ENCODE measurements at regions not wholly inside any gene's neighbourhood (a gene's known extent, or its start where the extent isn't known, plus 50 kb on each side); places are given as distances from the start of the nearest gene placed in this dataset.

DNA sequence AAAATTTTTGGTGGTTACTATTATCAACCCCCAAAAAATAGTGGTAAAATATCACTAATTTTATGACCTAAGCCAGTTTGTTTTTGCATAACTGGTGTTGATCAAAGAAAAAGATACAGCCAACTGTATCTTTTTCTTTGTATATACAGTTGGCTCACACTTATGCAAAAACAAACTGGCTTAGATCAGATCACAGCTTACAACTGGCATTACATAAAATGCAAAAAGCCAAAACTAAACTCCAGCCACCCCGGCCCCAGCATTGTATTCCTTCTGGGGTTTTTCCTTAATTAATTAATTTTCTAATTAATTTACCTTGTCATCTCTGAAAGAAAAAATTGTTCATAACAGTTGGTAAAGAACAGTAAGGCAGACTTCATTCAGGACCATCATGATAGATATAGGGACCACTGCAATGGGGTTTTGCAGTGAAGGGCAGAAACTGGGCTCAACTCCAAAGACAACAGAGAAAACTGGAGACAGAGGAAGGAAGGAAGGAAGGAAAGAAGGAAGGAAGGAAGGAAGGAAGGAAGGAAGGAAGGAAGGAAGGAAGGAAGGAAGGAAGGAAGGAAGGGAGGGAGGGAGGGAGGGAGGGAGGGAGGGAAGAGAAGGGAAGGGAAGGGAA lies 202.1 kb downstream of the HNRNPD start:
- H3K23ac ChIP-seq (ENCODE audit: insufficient read length) = no peak overlapping the region
- no peaks in the 10 kb centered on the region for H3K36me3 ChIP-seq (ENCODE audit: control insufficient read depth in 2 of 4, insufficient read depth in 4 of 4, low read length in 3 of 4)
- no peak for DNase-seq (ENCODE audit: low read depth in 1 of 2, low spot score in 2 of 2)
- H2BK120ac ChIP-seq (replicated peaks; ENCODE audit: low read depth, low read length) = no peak overlapping the region
- H2BK15ac ChIP-seq (ENCODE audit: low read length) = no peak overlapping the region
- H2BK5ac ChIP-seq (ENCODE audit: low read depth, low read length) = no peak overlapping the region
- no peak for FAIRE-seq
- H3K23me2 ChIP-seq (ENCODE audit: low read depth, low read length) = no peaks in the 10 kb centered on the region; the same call in 1 of the 2 replicates
- H3K4me2 ChIP-seq (ENCODE audit: insufficient read depth in 1 of 2, low read depth in 2 of 2, low read length in 2 of 2) = no peak overlapping the region
- TF ChIP-seq SP4 (IDR thresholded peaks at IDR 0.05; ENCODE audit: low read length) = no peak
- no peak for TF ChIP-seq CTBP2 (IDR thresholded peaks at IDR 0.05; ENCODE audit: borderline replicate concordance, insufficient read depth, insufficient read length, low read length)
- no peak for TF ChIP-seq NANOG (IDR thresholded peaks at IDR 0.05; ENCODE audit: insufficient read depth, low read depth, low read length, poor library complexity, severe bottlenecking)
- no peak for TF ChIP-seq HDAC6 (IDR thresholded peaks at IDR 0.05; ENCODE audit: low read depth, low read length)
- no peak for TF ChIP-seq TEAD4 (IDR thresholded peaks at IDR 0.05; ENCODE audit: low read depth, low read length)
- no peak for TF ChIP-seq POLR2A (IDR thresholded peaks at IDR 0.05; ENCODE audit: control extremely low read depth in 1 of 2, low read depth in 2 of 2, low read length in 2 of 2)
- H3K18ac ChIP-seq (ENCODE audit: extremely low read depth, low read length) = no peak overlapping the region
- H3K4ac ChIP-seq (replicated peaks; ENCODE audit: insufficient read length, low read depth, low read length) = no peak overlapping the region
- no peak overlapping the region for H3K9ac ChIP-seq (replicated peaks in 1 of 4; ENCODE audit: extremely low read depth in 1 of 4, low read depth in 3 of 4, low read length in 3 of 4)
- no peaks in the 10 kb centered on the region for H3K4me1 ChIP-seq (replicated peaks in 1 of 4; ENCODE audit: control insufficient read depth in 3 of 4, insufficient read depth in 4 of 4, low read length in 3 of 4)
- ChIA-PET POLR2A (ENCODE audit: partially characterized antibody) (no interaction called here), CTCF (ENCODE audit: partially characterized antibody) (no interaction called here)
- no peak overlapping the region for H2BK12ac ChIP-seq (ENCODE audit: low read depth, low read length)
- no peak overlapping the region for H4K8ac ChIP-seq (ENCODE audit: extremely low read depth, insufficient read depth, low read length)
- no peaks in the 10 kb centered on the region for H4K20me1 ChIP-seq (replicated peaks in 1 of 2; ENCODE audit: control insufficient read depth in 1 of 2, insufficient read depth in 2 of 2, low read length in 2 of 2)
- H4K91ac ChIP-seq (replicated peaks; ENCODE audit: insufficient read length, low read length) = no peak overlapping the region
- no peak overlapping the region for H2AFZ ChIP-seq (ENCODE audit: low read length)
- H3K27me3 ChIP-seq (replicated peaks in 1 of 4; ENCODE audit: control insufficient read depth in 3 of 4, extremely low read depth in 1 of 4, insufficient read depth in 3 of 4, low read length in 3 of 4) = no peaks in the 10 kb centered on the region
- no peak overlapping the region for H3K4me3 ChIP-seq (ENCODE audit: extremely low read depth in 1 of 4, insufficient read depth in 2 of 4, low read depth in 3 of 4, low read length in 4 of 4)
- no peak overlapping the region for H3K56ac ChIP-seq (replicated peaks; ENCODE audit: insufficient read length, low read depth, low read length)
- no peaks in the 10 kb centered on the region for H3K79me1 ChIP-seq (ENCODE audit: low read depth, low read length)
- H3K79me2 ChIP-seq (ENCODE audit: control insufficient read depth in 1 of 2, insufficient read depth in 2 of 2, low read length in 2 of 2) = no peaks in the 10 kb centered on the region
- no peak overlapping the region for H3K27ac ChIP-seq (ENCODE audit: low read depth, low read length)
- no peak overlapping the region for H2AK5ac ChIP-seq (ENCODE audit: low read depth, low read length)
- 88% methylated on average over 1 of the region's 1 CpG; no CpG with 5 or more reads in 1 of the 2 experiments for WGBS, 2 experiments (ENCODE audit: extremely low coverage in 1 of 2, insufficient coverage in 1 of 2, insufficient read length in 1 of 2, insufficient replicate concordance in 2 of 2, low coverage in 1 of 2, low lambda C conversion rate in 2 of 2, missing lambda C conversion rate in 1 of 2)
- no peak overlapping the region for H4K5ac ChIP-seq (ENCODE audit: insufficient read length, low read depth, low read length)
- peaks cover 5 to 9% of the 10 kb centered on the region in 2 experiments; a peak in 3 of 4 replicates for H3K9me3 ChIP-seq (ENCODE audit: insufficient read depth in 2 of 2, low read depth in 1 of 2, low read length in 1 of 2)
- H3K14ac ChIP-seq (ENCODE audit: insufficient read length) = no peak overlapping the region
- no peak overlapping the region for H2BK20ac ChIP-seq (ENCODE audit: low read length)

Data from H1 (cell line).